ENCODE measurements at regions not wholly inside any gene's neighbourhood (a gene's known extent, or its start where the extent isn't known, plus 50 kb on each side); places are given as distances from the start of the nearest gene placed in this dataset.

- TF ChIP-seq CTCF (conservative IDR thresholded peaks at IDR 0.05 in 1 of 2, IDR thresholded peaks at IDR 0.05 in 1 of 2; ENCODE audit: extremely low read depth in 1 of 2, insufficient read depth in 1 of 2, low read depth in 1 of 2, low read length in 2 of 2) (no peak), EZH2 (IDR thresholded peaks at IDR 0.05; ENCODE audit: borderline replicate concordance, low read length) (no peak)
Measured at GRCh38 chr12:18992336-18992735, 137.2 kb upstream of the PLEKHA5 start.

All from mammary epithelial cell (primary cell).